Chondrocyte (in vitro differentiated cells): ENCODE measurements at regions not wholly inside any gene's neighbourhood (a gene's known extent, or its start where the extent isn't known, plus 50 kb on each side); places are given as distances from the start of the nearest gene placed in this dataset.

Experiments
- DNase-seq: peaks from one replicate; pipeline ENCODE4 v3.0.0; 2021; ENCODE audit warnings: mixed read lengths, low spot score
- H3K27ac Mint-ChIP-seq: one replicate; pipeline ENCODE4 v1.8.0; 2021; ENCODE audit warnings: mild to moderate bottlenecking, moderate library complexity, mixed read lengths; ENCODE audit not compliant: unreplicated experiment
- H3K27me3 Mint-ChIP-seq: 2 replicates; pipeline ENCODE4 v1.8.0; 2021; ENCODE audit warnings: low read depth, mixed read lengths
- H3K36me3 Mint-ChIP-seq: 2 replicates; pipeline ENCODE4 v1.8.0; 2021; ENCODE audit warnings: low read depth, mixed read lengths
- H3K4me1 Mint-ChIP-seq: 2 replicates; pipeline ENCODE4 v1.8.0; 2021; ENCODE audit warnings: low read depth, mild to moderate bottlenecking, mixed read lengths
- H3K4me3 Mint-ChIP-seq: one replicate; pipeline ENCODE4 v1.8.0; 2021; ENCODE audit warnings: mild to moderate bottlenecking, moderate library complexity, mixed read lengths; ENCODE audit not compliant: unreplicated experiment
- H3K9me3 Mint-ChIP-seq: 2 replicates; pipeline ENCODE4 v1.8.0; 2021; ENCODE audit warnings: low read depth, mixed read lengths
- TF ChIP-seq, protein P1 (sequence below): fragments of 200-600 bp; sonication (generic); IDR thresholded peaks from 2 replicates; pipeline ENCODE4 v1.5.0; 2021; ENCODE audit warnings: antibody characterized with exemption, mild to moderate bottlenecking, moderate library complexity

- no peak overlapping the region for H3K4me3 Mint-ChIP-seq
- TF ChIP-seq, protein P1, sequence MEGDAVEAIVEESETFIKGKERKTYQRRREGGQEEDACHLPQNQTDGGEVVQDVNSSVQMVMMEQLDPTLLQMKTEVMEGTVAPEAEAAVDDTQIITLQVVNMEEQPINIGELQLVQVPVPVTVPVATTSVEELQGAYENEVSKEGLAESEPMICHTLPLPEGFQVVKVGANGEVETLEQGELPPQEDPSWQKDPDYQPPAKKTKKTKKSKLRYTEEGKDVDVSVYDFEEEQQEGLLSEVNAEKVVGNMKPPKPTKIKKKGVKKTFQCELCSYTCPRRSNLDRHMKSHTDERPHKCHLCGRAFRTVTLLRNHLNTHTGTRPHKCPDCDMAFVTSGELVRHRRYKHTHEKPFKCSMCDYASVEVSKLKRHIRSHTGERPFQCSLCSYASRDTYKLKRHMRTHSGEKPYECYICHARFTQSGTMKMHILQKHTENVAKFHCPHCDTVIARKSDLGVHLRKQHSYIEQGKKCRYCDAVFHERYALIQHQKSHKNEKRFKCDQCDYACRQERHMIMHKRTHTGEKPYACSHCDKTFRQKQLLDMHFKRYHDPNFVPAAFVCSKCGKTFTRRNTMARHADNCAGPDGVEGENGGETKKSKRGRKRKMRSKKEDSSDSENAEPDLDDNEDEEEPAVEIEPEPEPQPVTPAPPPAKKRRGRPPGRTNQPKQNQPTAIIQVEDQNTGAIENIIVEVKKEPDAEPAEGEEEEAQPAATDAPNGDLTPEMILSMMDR = no peak
- no peaks in the 10 kb centered on the region for H3K9me3 Mint-ChIP-seq
- DNase-seq = no peak
- H3K4me1 Mint-ChIP-seq = no peaks in the 10 kb centered on the region
- peaks cover 22% of the 10 kb centered on the region for H3K27me3 Mint-ChIP-seq
- no peaks in the 10 kb centered on the region for H3K36me3 Mint-ChIP-seq
- no peak overlapping the region for H3K27ac Mint-ChIP-seq
Measured at GRCh38 chr4:163776957-163777356, 282.5 kb downstream of the TMA16 start.

DNA sequence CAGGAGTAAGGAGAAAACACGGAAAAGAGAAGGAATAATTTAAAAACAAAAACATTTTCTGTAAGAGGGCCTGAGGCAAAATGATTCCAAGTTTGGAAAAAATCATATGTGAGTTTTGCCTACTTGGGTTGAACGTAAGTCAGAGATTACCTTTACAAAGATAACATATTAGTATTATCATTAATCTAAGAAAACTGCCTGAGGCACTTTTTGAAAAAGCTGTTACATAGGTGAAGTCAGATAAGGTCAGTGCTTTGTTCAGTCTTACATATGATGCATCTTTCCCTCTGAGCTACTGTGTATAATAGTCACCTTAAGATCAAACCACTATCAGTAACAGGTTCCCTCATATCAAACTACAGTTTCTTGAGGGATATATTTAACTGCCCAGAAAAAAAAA lies 287.2 kb downstream of the TMA16 start:
- Mint-ChIP-seq H3K27ac (no peak overlapping the region), H3K9me3 (peaks cover 15% of the 10 kb centered on the region), H3K27me3 (peaks cover 9% of the 10 kb centered on the region), H3K4me1 (no peaks in the 10 kb centered on the region), H3K36me3 (no peaks in the 10 kb centered on the region), H3K4me3 (no peak overlapping the region)
- DNase-seq = no peak
- TF ChIP-seq, protein P1 = no peak

GRCh38 chr4:163790231-163790630 lies 295.7 kb downstream of the TMA16 start:
- Mint-ChIP-seq H3K27me3 (peaks cover 12% of the 10 kb centered on the region), H3K4me1 (no peaks in the 10 kb centered on the region), H3K27ac (no peak overlapping the region), H3K36me3 (no peaks in the 10 kb centered on the region), H3K4me3 (no peak overlapping the region), H3K9me3 (no peaks in the 10 kb centered on the region)
- TF ChIP-seq, protein P1 = no peak
- DNase-seq = no peak

- peaks cover 8% of the 10 kb centered on the region for H3K27me3 Mint-ChIP-seq
- no peaks in the 10 kb centered on the region for H3K36me3 Mint-ChIP-seq
- no peaks in the 10 kb centered on the region for H3K9me3 Mint-ChIP-seq
- TF ChIP-seq, protein P1 = no peak
- no peak overlapping the region for H3K4me3 Mint-ChIP-seq
- no peak for DNase-seq
- H3K4me1 Mint-ChIP-seq = no peaks in the 10 kb centered on the region
- H3K27ac Mint-ChIP-seq = no peak overlapping the region
Measured at GRCh38 chr4:163795885-163796284, 301.4 kb downstream of the TMA16 start.

GRCh38 chr4:163804001-163804400 lies 309.5 kb downstream of the TMA16 start:
- no peak overlapping the region for H3K27ac Mint-ChIP-seq
- H3K27me3 Mint-ChIP-seq = peaks cover 7% of the 10 kb centered on the region
- no peaks in the 10 kb centered on the region for H3K36me3 Mint-ChIP-seq
- no peaks in the 10 kb centered on the region for H3K9me3 Mint-ChIP-seq
- TF ChIP-seq, protein P1 = no peak
- DNase-seq = no peak
- no peak overlapping the region for H3K4me3 Mint-ChIP-seq
- no peaks in the 10 kb centered on the region for H3K4me1 Mint-ChIP-seq
